ENCODE measurements at regions not wholly inside any gene's neighbourhood (a gene's known extent, or its start where the extent isn't known, plus 50 kb on each side); places are given as distances from the start of the nearest gene placed in this dataset.

GRCh38 chr2:114160263-114160981, 270.5 kb downstream of the ACTR3 start:
- ChIA-PET POLR2A (no interaction called here), CTCF (interaction anchor here (0.7 kb wide), 1 partner anchor 40 kb away, joined by 3 read pairs; no protein-coding TSS in a partner anchor)
- TF ChIP-seq, protein P1, sequence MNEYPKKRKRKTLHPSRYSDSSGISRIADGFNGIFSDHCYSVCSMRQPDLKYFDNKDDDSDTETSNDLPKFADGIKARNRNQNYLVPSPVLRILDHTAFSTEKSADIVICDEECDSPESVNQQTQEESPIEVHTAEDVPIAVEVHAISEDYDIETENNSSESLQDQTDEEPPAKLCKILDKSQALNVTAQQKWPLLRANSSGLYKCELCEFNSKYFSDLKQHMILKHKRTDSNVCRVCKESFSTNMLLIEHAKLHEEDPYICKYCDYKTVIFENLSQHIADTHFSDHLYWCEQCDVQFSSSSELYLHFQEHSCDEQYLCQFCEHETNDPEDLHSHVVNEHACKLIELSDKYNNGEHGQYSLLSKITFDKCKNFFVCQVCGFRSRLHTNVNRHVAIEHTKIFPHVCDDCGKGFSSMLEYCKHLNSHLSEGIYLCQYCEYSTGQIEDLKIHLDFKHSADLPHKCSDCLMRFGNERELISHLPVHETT (tag by site-specific recombination; IDR thresholded peaks at IDR 0.05) = no peak
- TF ChIP-seq ZNF473 (tag by site-specific recombination; IDR thresholded peaks at IDR 0.05) (no peak), OVOL3 (tag by site-specific recombination; IDR thresholded peaks at IDR 0.05) (no peak)

GRCh38 chr2:114161371-114161770, 271.5 kb downstream of the ACTR3 start:
- Histone ChIP-seq H3K4me1 (ENCODE audit: control insufficient read depth, insufficient read depth, low read length) (no peaks in the 10 kb centered on the region), H3K36me3 (ENCODE audit: control insufficient read depth in 2 of 2, insufficient read depth in 1 of 2, low read length in 2 of 2) (no peaks in the 10 kb centered on the region), H3K9me3 (ENCODE audit: control insufficient read depth, insufficient read depth, low read depth, low read length) (no peaks in the 10 kb centered on the region), H3K27ac (ENCODE audit: extremely low read depth, low read depth, low read length) (no peak overlapping the region), H3K4me3 (ENCODE audit: low read depth, low read length) (no peak overlapping the region)
- POLR2A ChIA-PET = no interaction called here
- TF ChIP-seq SP7 (tag by site-specific recombination; IDR thresholded peaks at IDR 0.05) = no peak
- TF ChIP-seq GLIS2 (tag by site-specific recombination; IDR thresholded peaks at IDR 0.05) = no peak
- no peak for TF ChIP-seq SP2 (tag by site-specific recombination; IDR thresholded peaks at IDR 0.05)
- TF ChIP-seq OVOL3 (tag by site-specific recombination; IDR thresholded peaks at IDR 0.05) = no peak
- TF ChIP-seq ZNF660 (tag by site-specific recombination; IDR thresholded peaks at IDR 0.05) = no peak
- TF ChIP-seq, protein P2, sequence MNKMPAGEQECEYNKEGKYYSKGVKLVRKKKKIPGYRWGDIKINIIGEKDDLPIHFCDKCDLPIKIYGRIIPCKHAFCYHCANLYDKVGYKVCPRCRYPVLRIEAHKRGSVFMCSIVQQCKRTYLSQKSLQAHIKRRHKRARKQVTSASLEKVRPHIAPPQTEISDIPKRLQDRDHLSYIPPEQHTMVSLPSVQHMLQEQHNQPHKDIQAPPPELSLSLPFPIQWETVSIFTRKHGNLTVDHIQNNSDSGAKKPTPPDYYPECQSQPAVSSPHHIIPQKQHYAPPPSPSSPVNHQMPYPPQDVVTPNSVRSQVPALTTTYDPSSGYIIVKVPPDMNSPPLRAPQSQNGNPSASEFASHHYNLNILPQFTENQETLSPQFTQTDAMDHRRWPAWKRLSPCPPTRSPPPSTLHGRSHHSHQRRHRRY (tag by site-specific recombination; IDR thresholded peaks at IDR 0.05) = no peak
- TF ChIP-seq PBX3 (CRISPR knock-in tag; IDR thresholded peaks at IDR 0.05) = no peak
- TF ChIP-seq YY1 (tag by site-specific recombination; IDR thresholded peaks at IDR 0.05) = no peak
- TF ChIP-seq ZNF404 (tag by site-specific recombination; IDR thresholded peaks at IDR 0.05) = no peak
- no peak for TF ChIP-seq ZNF791 (tag by site-specific recombination; IDR thresholded peaks at IDR 0.05)
- TF ChIP-seq, protein P3, sequence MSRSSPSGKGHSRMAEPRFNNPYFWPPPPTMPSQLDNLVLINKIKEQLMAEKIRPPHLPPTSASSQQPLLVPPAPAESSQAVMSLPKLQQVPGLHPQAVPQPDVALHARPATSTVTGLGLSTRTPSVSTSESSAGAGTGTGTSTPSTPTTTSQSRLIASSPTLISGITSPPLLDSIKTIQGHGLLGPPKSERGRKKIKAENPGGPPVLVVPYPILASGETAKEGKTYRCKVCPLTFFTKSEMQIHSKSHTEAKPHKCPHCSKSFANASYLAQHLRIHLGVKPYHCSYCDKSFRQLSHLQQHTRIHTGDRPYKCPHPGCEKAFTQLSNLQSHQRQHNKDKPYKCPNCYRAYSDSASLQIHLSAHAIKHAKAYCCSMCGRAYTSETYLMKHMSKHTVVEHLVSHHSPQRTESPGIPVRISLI (tag by site-specific recombination; IDR thresholded peaks at IDR 0.05) = no peak
- TF ChIP-seq OSR2 (tag by site-specific recombination; IDR thresholded peaks at IDR 0.05) = no peak
- no peak for TF ChIP-seq ZNF571 (tag by site-specific recombination; IDR thresholded peaks at IDR 0.05)
- no peak for TF ChIP-seq KLF9 (tag by site-specific recombination; IDR thresholded peaks at IDR 0.05; ENCODE audit: low read depth)
- TF ChIP-seq ZNF48 (tag by site-specific recombination; IDR thresholded peaks at IDR 0.05) = no peak
- TF ChIP-seq ZNF266 (tag by site-specific recombination; IDR thresholded peaks at IDR 0.05; ENCODE audit: low read depth) = no peak
- TF ChIP-seq ZBTB49 (tag by site-specific recombination; IDR thresholded peaks at IDR 0.05; ENCODE audit: low read depth) = no peak
- TF ChIP-seq ZNF623 (tag by site-specific recombination; IDR thresholded peaks at IDR 0.05) = no peak
- TF ChIP-seq KLF1 (tag by site-specific recombination; IDR thresholded peaks at IDR 0.05) = no peak
- no peak for TF ChIP-seq ZNF473 (tag by site-specific recombination; IDR thresholded peaks at IDR 0.05)
- CTCF ChIA-PET = no interaction called here

More at GRCh38 chr2:114160263-114160981, 270.5 kb downstream of the ACTR3 start:
- H3K36me3 ChIP-seq (ENCODE audit: control insufficient read depth in 2 of 2, insufficient read depth in 1 of 2, low read length in 2 of 2) = no peaks in the 10 kb centered on the region
- no peaks in the 10 kb centered on the region for H3K9me3 ChIP-seq (ENCODE audit: control insufficient read depth, insufficient read depth, low read depth, low read length)
- H3K27ac ChIP-seq (ENCODE audit: extremely low read depth, low read depth, low read length) = no peak overlapping the region
- no peaks in the 10 kb centered on the region for H3K4me1 ChIP-seq (ENCODE audit: control insufficient read depth, insufficient read depth, low read length)
- H3K4me3 ChIP-seq (ENCODE audit: low read depth, low read length) = no peak overlapping the region

Measured in HEK293 (cell line).